DOHH2 (cell line): ENCODE measurements at regions not wholly inside any gene's neighbourhood (a gene's known extent, or its start where the extent isn't known, plus 50 kb on each side); places are given as distances from the start of the nearest gene placed in this dataset.

Experiments used
- H3F3A ChIP-seq: fragments of 200-600 bp; sonication (generic), shearing (Covaris generic); 2 replicates; pipeline ENCODE4 v1.6.0; 2016; ENCODE audit warnings: antibody characterized with exemption, mild to moderate bottlenecking; ENCODE audit not compliant: control insufficient read depth, insufficient read depth
- H3K27ac ChIP-seq: fragments of 200-600 bp; sonication (generic); 2 replicates; pipeline ENCODE4 v1.5.1; 2014; ENCODE audit warnings: low read depth, mild to moderate bottlenecking, low read length, moderate library complexity
- H3K27me3 ChIP-seq: fragments of 200-600 bp; sonication (generic); 2 replicates; pipeline ENCODE4 v1.6.1; 2014; ENCODE audit warnings: mild to moderate bottlenecking, low read length, mixed read lengths; ENCODE audit not compliant: control insufficient read depth
- H3K36me3 ChIP-seq: fragments of 200-600 bp; sonication (generic); 2 replicates; pipeline ENCODE4 v1.6.1; 2014; ENCODE audit warnings: mild to moderate bottlenecking, low read length, moderate library complexity, mixed read lengths; ENCODE audit not compliant: control insufficient read depth
- H3K4me1 ChIP-seq: fragments of 200-600 bp; sonication (generic); 2 replicates; pipeline ENCODE4 v1.6.1; 2014; ENCODE audit warnings: mild to moderate bottlenecking, low read length, mixed read lengths; ENCODE audit not compliant: control insufficient read depth
- H3K4me2 ChIP-seq: fragments of 200-600 bp; sonication (generic); 2 replicates; pipeline ENCODE4 v1.6.0; 2014; ENCODE audit warnings: mild to moderate bottlenecking, low read length, moderate library complexity
- H3K4me3 ChIP-seq: fragments of 200-600 bp; sonication (generic); 2 replicates; pipeline ENCODE4 v1.5.1; 2014; ENCODE audit warnings: mild to moderate bottlenecking, low read length, mixed read lengths
- H3K79me2 ChIP-seq: fragments of 200-600 bp; sonication (generic); 2 replicates; pipeline ENCODE4 v1.6.1; 2014; ENCODE audit warnings: mild to moderate bottlenecking, low read length, mixed read lengths; ENCODE audit not compliant: control insufficient read depth
- H3K9me2 ChIP-seq: fragments of 200-600 bp; sonication (generic); replicated peaks from 2 replicates; pipeline ENCODE4 v1.6.1; 2014; ENCODE audit warnings: mild to moderate bottlenecking, low read length, mixed read lengths; ENCODE audit not compliant: control insufficient read depth
- H3K9me3 ChIP-seq: fragments of 200-600 bp; sonication (generic); 2 replicates; pipeline ENCODE4 v1.6.1; 2014; ENCODE audit warnings: antibody characterized with exemption, low read length, mixed read lengths; ENCODE audit not compliant: control insufficient read depth, insufficient read depth
- H4K20me1 ChIP-seq: fragments of 200-600 bp; sonication (generic); 2 replicates; pipeline ENCODE4 v1.6.0; 2014; ENCODE audit warnings: low read depth, mild to moderate bottlenecking, antibody characterized with exemption, low read length, moderate library complexity; ENCODE audit not compliant: control insufficient read depth, insufficient read depth
- CTCF ChIP-seq: fragments of 200-600 bp; sonication (generic); IDR thresholded peaks from one replicate; pipeline ENCODE4 v1.5.1; 2014; ENCODE audit warnings: antibody characterized with exemption, mild to moderate bottlenecking, low read depth, low read length; ENCODE audit not compliant: poor library complexity, severe bottlenecking
- EZH2phosphoT487 ChIP-seq: fragments of 200-600 bp; sonication (generic); IDR thresholded peaks from 2 replicates; pipeline ENCODE4 v1.6.1; 2017; ENCODE audit warnings: borderline replicate concordance, mild to moderate bottlenecking, antibody characterized with exemption, low read length, moderate library complexity, mixed read lengths

DNA sequence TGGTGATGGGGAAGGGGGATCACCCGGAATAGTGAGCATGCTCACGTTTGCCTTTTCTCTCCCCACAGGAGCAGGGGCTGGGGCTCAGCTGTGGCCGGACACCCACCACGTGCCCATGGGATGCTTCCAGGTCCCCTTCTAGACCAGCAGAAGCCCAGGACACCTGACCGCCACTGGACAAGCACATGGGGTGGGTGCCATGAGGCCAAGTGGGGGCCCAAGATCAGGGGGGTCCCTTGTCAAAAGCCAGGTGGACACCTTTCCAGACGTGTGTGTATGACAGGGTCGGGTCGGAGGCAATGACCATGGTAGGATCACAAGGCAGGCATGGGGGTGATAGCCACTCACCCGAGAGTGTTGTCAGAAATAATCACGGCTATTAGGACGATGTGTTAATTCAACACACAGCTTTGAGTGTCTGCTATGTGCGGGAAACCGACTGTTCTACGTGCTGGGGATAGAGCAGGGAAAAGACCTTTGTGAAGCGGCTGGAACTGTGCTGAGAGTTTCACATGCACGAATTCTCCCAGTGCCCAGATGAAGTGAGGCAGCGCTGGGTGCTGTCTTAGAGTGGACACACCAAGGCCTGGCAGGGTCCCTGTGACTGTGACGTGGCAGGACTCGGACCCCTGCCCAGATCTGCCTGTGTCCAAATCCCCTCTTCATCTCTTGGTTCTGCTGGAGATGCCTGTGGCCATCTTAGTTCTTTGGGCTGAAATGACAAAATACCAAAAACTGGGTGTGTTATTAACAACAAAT lies 244.7 kb downstream of the NDUFA10 start:
- Histone ChIP-seq H3K4me2 (no peak overlapping the region), H4K20me1 (no peaks in the 10 kb centered on the region), H3K36me3 (no peaks in the 10 kb centered on the region), H3K9me3 (no peaks in the 10 kb centered on the region), H3K27me3 (peaks cover 5% of the 10 kb centered on the region; the same call in 1 of the 2 replicates), H3K4me3 (no peak overlapping the region), H3F3A (no peaks in the 10 kb centered on the region), H3K4me1 (no peaks in the 10 kb centered on the region), H3K27ac (no peak overlapping the region), H3K9me2 (no peaks in the 10 kb centered on the region), H3K79me2 (no peaks in the 10 kb centered on the region)
- no peak for TF ChIP-seq CTCF
- TF ChIP-seq EZH2phosphoT487 = no peak

DNA sequence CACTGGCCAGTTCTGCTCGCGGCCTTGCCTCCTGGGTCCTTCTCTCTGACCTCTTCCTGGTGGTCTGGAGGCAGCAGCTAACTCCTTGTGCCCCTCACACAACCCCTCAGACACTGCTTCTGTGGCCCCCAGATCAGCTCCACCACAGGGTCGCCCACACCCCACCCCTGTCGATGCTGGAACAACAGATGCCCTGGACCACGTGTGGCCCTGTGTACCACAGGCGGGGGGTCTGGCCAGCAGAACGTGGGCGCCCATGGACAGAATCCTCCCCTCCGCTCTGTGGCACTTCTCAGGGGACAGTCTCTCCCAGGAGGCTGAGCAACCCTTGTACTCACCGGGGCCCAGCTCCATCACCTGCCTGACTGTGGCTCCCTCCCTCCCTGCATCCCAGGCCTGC lies 245.6 kb downstream of the NDUFA10 start:
- no peaks in the 10 kb centered on the region for H3K36me3 ChIP-seq
- H3K4me3 ChIP-seq = no peak overlapping the region
- H3K79me2 ChIP-seq = no peaks in the 10 kb centered on the region
- H3F3A ChIP-seq = no peaks in the 10 kb centered on the region
- no peak overlapping the region for H3K27ac ChIP-seq
- H3K9me3 ChIP-seq = no peaks in the 10 kb centered on the region
- H3K9me2 ChIP-seq = no peaks in the 10 kb centered on the region
- no peaks in the 10 kb centered on the region for H3K4me1 ChIP-seq
- TF ChIP-seq CTCF = no peak
- TF ChIP-seq EZH2phosphoT487 = no peak
- H3K4me2 ChIP-seq = no peak overlapping the region
- H3K27me3 ChIP-seq = no peaks in the 10 kb centered on the region; the same call in 1 of the 2 replicates
- no peaks in the 10 kb centered on the region for H4K20me1 ChIP-seq

GRCh38 chr2:239778861-239779558 lies 246.1 kb downstream of the NDUFA10 start:
- H3K79me2 ChIP-seq = no peaks in the 10 kb centered on the region
- H4K20me1 ChIP-seq = no peaks in the 10 kb centered on the region
- TF ChIP-seq EZH2phosphoT487 (no peak), CTCF (no peak)
- no peak overlapping the region for H3K4me2 ChIP-seq
- no peaks in the 10 kb centered on the region for H3F3A ChIP-seq
- no peaks in the 10 kb centered on the region for H3K36me3 ChIP-seq
- no peaks in the 10 kb centered on the region for H3K9me3 ChIP-seq
- no peak overlapping the region for H3K4me3 ChIP-seq
- no peaks in the 10 kb centered on the region for H3K9me2 ChIP-seq
- no peaks in the 10 kb centered on the region; the same call in 1 of the 2 replicates for H3K27me3 ChIP-seq
- H3K4me1 ChIP-seq = no peaks in the 10 kb centered on the region
- no peak overlapping the region for H3K27ac ChIP-seq
